Endodermal cell (in vitro differentiated cells): ENCODE measurements at regions not wholly inside any gene's neighbourhood (a gene's known extent, or its start where the extent isn't known, plus 50 kb on each side); places are given as distances from the start of the nearest gene placed in this dataset.

Experiments
- DNase-seq: peaks from one replicate; pipeline ENCODE4 v3.0.0-alpha.2; 2017
- H3K27ac ChIP-seq: 2 replicates; pipeline ENCODE4 v1.5.1; 2013; ENCODE audit warnings: mild to moderate bottlenecking, low read depth, low read length, moderate library complexity
- H3K27me3 ChIP-seq: 2 replicates; pipeline ENCODE4 v1.6.1; 2013; ENCODE audit warnings: mild to moderate bottlenecking, low read length, moderate library complexity; ENCODE audit not compliant: insufficient read depth, control insufficient read depth, poor library complexity, severe bottlenecking
- H3K36me3 ChIP-seq: 2 replicates; pipeline ENCODE4 v1.7.0; 2013; ENCODE audit warnings: mild to moderate bottlenecking, low read length, moderate library complexity; ENCODE audit not compliant: control insufficient read depth, insufficient read depth
- H3K4me1 ChIP-seq: one replicate; pipeline ENCODE4 v1.7.0; 2013; ENCODE audit warnings: low read length; ENCODE audit not compliant: control insufficient read depth, insufficient read depth
- H3K4me3 ChIP-seq: 2 replicates; pipeline ENCODE4 v1.5.1; 2013; ENCODE audit warnings: mild to moderate bottlenecking, low read length, moderate library complexity
- H3K9ac ChIP-seq: 2 replicates; pipeline ENCODE4 v1.6.1; 2013; ENCODE audit warnings: mild to moderate bottlenecking, low read length, moderate library complexity; ENCODE audit not compliant: poor library complexity, severe bottlenecking; ENCODE audit errors: extremely low read depth
- H3K9me3 ChIP-seq: 2 replicates; pipeline ENCODE4 v1.6.1; 2013; ENCODE audit warnings: mild to moderate bottlenecking, low read length, moderate library complexity; ENCODE audit not compliant: control insufficient read depth
- H3K27ac Mint-ChIP-seq: 2 replicates; pipeline ENCODE4 v1.8.0; 2020; ENCODE audit warnings: mixed read lengths
- H3K27me3 Mint-ChIP-seq: 2 replicates; pipeline ENCODE4 v1.8.0; 2021; ENCODE audit warnings: mild to moderate bottlenecking, mixed read lengths; ENCODE audit not compliant: insufficient read depth
- H3K36me3 Mint-ChIP-seq: 2 replicates; pipeline ENCODE4 v1.8.0; 2020; ENCODE audit warnings: low read depth, mixed read lengths
- H3K4me1 Mint-ChIP-seq: 2 replicates; pipeline ENCODE4 v1.8.0; 2020; ENCODE audit warnings: mixed read lengths
- H3K4me3 Mint-ChIP-seq: 2 replicates; pipeline ENCODE4 v1.8.0; 2020; ENCODE audit warnings: mild to moderate bottlenecking, moderate library complexity, mixed read lengths
- H3K9me3 Mint-ChIP-seq: 2 replicates; pipeline ENCODE4 v1.8.0; 2020; ENCODE audit warnings: mild to moderate bottlenecking, mixed read lengths
- CTCF ChIP-seq: fragments of 200-600 bp; sonication (generic); conservative IDR thresholded peaks from 2 replicates; pipeline ENCODE4 v1.5.0; 2021; ENCODE audit warnings: antibody characterized with exemption, mild to moderate bottlenecking
- WGBS, 2 experiments: methylation state at CpG; one replicate each; pipeline versions ENCODE4 v1.1.5 to v1.1.7; 2013; ENCODE audit warnings: missing lambda C conversion rate in 2 of 2, mixed read lengths in 1 of 2; ENCODE audit not compliant: insufficient coverage in 1 of 2, insufficient read length in 1 of 2; 5-methylcytosine and 5-hydroxymethylcytosine counted together

- Histone ChIP-seq H3K4me3 (no peak overlapping the region), H3K9ac (no peak overlapping the region), H3K27ac (no peak overlapping the region), H3K4me1 (no peaks in the 10 kb centered on the region), H3K36me3 (no peaks in the 10 kb centered on the region), H3K27me3 (no peaks in the 10 kb centered on the region), H3K9me3 (no peaks in the 10 kb centered on the region)
- Mint-ChIP-seq H3K36me3 (no peaks in the 10 kb centered on the region), H3K4me3 (no peak overlapping the region), H3K27me3 (no peaks in the 10 kb centered on the region), H3K9me3 (no peaks in the 10 kb centered on the region), H3K4me1 (peaks cover 17% of the 10 kb centered on the region), H3K27ac (no peak overlapping the region)
- WGBS, 2 experiments: 89 to 92% methylated on average over 9 to 10 of the region's 10 CpGs
- DNase-seq: no peak
- no peak for TF ChIP-seq CTCF
Measured at GRCh38 chr15:95454403-95455262, 875.9 kb upstream of the NR2F2 start.

GRCh38 chr15:95457520-95457919 lies 873.0 kb upstream of the NR2F2 start:
- 84 to 92% methylated on average over 6 to 7 of the region's 7 CpGs for WGBS, 2 experiments
- Histone ChIP-seq H3K36me3 (no peaks in the 10 kb centered on the region), H3K9me3 (no peaks in the 10 kb centered on the region), H3K27me3 (no peaks in the 10 kb centered on the region), H3K27ac (no peak overlapping the region), H3K9ac (no peak overlapping the region), H3K4me3 (no peak overlapping the region), H3K4me1 (no peaks in the 10 kb centered on the region)
- H3K4me1 Mint-ChIP-seq: peaks cover 14% of the 10 kb centered on the region
- no peaks in the 10 kb centered on the region for H3K27me3 Mint-ChIP-seq
- H3K27ac Mint-ChIP-seq: no peak overlapping the region
- TF ChIP-seq CTCF: no peak
- no peaks in the 10 kb centered on the region for H3K9me3 Mint-ChIP-seq
- DNase-seq: no peak
- no peaks in the 10 kb centered on the region for H3K36me3 Mint-ChIP-seq
- H3K4me3 Mint-ChIP-seq: no peak overlapping the region

- Mint-ChIP-seq H3K9me3 (no peaks in the 10 kb centered on the region), H3K36me3 (no peaks in the 10 kb centered on the region), H3K4me1 (peaks cover 14% of the 10 kb centered on the region), H3K27me3 (no peaks in the 10 kb centered on the region), H3K27ac (no peak overlapping the region), H3K4me3 (no peak overlapping the region)
- Histone ChIP-seq H3K9me3 (no peaks in the 10 kb centered on the region), H3K27ac (no peak overlapping the region), H3K4me3 (no peak overlapping the region), H3K9ac (no peak overlapping the region), H3K4me1 (no peaks in the 10 kb centered on the region), H3K36me3 (no peaks in the 10 kb centered on the region), H3K27me3 (no peaks in the 10 kb centered on the region)
- 98% methylated on average over 2 of the region's 2 CpGs; no CpG with 5 or more reads in 1 of the 2 experiments for WGBS, 2 experiments
- no peak for DNase-seq
- no peak for TF ChIP-seq CTCF
Measured at GRCh38 chr15:95458721-95459120, 871.8 kb upstream of the NR2F2 start.
